Panc1 (cell line): ENCODE measurements at regions not wholly inside any gene's neighbourhood (a gene's known extent, or its start where the extent isn't known, plus 50 kb on each side); places are given as distances from the start of the nearest gene placed in this dataset.

Source experiments
- POLR2AphosphoS5 ChIP-seq: IDR thresholded peaks from 2 replicates; pipeline ENCODE4 v1.6.1; 2012; ENCODE audit warnings: mild to moderate bottlenecking, low read depth, low read length, moderate library complexity
- SIN3A ChIP-seq: IDR thresholded peaks from 2 replicates; pipeline ENCODE4 v1.6.1; 2012; ENCODE audit warnings: low read depth, mild to moderate bottlenecking, low read length, moderate library complexity, borderline replicate concordance; ENCODE audit not compliant: insufficient read depth
- TCF7L2 ChIP-seq: IDR thresholded peaks from 2 replicates; pipeline ENCODE4 v1.6.1; 2011; ENCODE audit warnings: mild to moderate bottlenecking, low read depth, low read length, inconsistent platforms
- TF ChIP-seq, protein P1 (sequence below): fragments of 450-650 bp; IDR thresholded peaks from 2 replicates; pipeline ENCODE4 v1.5.1; 2017; ENCODE audit warnings: mild to moderate bottlenecking
- TF ChIP-seq, protein P2 (sequence below), 2 experiments: IDR thresholded peaks; 2 replicates each; pipeline ENCODE4 v1.6.1; 2011 to 2012; ENCODE audit warnings: low read depth in 2 of 2, control low read depth in 1 of 2, low read length in 1 of 2, mild to moderate bottlenecking in 1 of 2, moderate library complexity in 1 of 2; ENCODE audit not compliant: insufficient read depth in 1 of 2

DNA sequence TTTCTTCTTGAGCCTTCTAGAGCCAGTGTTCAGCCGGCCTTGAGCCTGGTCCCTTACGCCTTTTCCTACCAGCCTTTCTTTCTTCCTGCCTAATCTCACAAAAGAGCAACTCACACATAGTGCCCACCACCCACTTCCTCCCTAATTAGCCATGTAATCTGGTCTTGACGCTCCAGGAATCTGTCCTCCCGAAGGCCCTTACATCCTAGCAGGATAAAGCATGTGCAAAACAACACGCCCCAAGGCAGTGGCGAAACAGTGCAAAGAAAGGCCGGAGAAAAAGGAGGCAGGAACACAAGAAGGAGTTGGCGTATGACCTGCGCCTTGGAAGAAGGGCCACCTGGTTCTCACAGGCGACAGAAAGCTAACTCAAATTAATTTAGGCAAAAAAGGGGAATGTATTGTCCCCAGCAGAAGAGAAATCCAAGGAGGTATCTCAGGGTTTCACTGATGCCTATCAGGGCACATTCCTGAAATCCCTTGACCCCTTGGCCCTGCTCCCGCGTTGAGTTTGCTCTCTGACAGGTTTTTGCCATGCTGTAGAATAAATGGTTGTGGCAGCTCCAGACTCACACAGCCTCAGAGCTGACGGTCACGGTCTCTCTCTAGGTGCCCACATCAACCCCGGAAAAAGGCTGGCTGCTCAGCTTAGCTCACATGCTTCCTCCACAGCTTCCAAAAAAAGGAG is 79.0 kb downstream of the ZNF281 start:
- TF ChIP-seq, protein P1, sequence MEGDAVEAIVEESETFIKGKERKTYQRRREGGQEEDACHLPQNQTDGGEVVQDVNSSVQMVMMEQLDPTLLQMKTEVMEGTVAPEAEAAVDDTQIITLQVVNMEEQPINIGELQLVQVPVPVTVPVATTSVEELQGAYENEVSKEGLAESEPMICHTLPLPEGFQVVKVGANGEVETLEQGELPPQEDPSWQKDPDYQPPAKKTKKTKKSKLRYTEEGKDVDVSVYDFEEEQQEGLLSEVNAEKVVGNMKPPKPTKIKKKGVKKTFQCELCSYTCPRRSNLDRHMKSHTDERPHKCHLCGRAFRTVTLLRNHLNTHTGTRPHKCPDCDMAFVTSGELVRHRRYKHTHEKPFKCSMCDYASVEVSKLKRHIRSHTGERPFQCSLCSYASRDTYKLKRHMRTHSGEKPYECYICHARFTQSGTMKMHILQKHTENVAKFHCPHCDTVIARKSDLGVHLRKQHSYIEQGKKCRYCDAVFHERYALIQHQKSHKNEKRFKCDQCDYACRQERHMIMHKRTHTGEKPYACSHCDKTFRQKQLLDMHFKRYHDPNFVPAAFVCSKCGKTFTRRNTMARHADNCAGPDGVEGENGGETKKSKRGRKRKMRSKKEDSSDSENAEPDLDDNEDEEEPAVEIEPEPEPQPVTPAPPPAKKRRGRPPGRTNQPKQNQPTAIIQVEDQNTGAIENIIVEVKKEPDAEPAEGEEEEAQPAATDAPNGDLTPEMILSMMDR, result no peak
- TF ChIP-seq, protein P2, sequence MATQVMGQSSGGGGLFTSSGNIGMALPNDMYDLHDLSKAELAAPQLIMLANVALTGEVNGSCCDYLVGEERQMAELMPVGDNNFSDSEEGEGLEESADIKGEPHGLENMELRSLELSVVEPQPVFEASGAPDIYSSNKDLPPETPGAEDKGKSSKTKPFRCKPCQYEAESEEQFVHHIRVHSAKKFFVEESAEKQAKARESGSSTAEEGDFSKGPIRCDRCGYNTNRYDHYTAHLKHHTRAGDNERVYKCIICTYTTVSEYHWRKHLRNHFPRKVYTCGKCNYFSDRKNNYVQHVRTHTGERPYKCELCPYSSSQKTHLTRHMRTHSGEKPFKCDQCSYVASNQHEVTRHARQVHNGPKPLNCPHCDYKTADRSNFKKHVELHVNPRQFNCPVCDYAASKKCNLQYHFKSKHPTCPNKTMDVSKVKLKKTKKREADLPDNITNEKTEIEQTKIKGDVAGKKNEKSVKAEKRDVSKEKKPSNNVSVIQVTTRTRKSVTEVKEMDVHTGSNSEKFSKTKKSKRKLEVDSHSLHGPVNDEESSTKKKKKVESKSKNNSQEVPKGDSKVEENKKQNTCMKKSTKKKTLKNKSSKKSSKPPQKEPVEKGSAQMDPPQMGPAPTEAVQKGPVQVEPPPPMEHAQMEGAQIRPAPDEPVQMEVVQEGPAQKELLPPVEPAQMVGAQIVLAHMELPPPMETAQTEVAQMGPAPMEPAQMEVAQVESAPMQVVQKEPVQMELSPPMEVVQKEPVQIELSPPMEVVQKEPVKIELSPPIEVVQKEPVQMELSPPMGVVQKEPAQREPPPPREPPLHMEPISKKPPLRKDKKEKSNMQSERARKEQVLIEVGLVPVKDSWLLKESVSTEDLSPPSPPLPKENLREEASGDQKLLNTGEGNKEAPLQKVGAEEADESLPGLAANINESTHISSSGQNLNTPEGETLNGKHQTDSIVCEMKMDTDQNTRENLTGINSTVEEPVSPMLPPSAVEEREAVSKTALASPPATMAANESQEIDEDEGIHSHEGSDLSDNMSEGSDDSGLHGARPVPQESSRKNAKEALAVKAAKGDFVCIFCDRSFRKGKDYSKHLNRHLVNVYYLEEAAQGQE (IDR thresholded peaks at IDR 0.05; ENCODE audit: insufficient read depth in 1 of 2, low read depth in 2 of 2, low read length in 1 of 2), result no peak
- TF ChIP-seq SIN3A (no peak), POLR2AphosphoS5 (no peak), TCF7L2 (no peak)
